ENCODE measurements at regions not wholly inside any gene's neighbourhood (a gene's known extent, or its start where the extent isn't known, plus 50 kb on each side); places are given as distances from the start of the nearest gene placed in this dataset.

DNA sequence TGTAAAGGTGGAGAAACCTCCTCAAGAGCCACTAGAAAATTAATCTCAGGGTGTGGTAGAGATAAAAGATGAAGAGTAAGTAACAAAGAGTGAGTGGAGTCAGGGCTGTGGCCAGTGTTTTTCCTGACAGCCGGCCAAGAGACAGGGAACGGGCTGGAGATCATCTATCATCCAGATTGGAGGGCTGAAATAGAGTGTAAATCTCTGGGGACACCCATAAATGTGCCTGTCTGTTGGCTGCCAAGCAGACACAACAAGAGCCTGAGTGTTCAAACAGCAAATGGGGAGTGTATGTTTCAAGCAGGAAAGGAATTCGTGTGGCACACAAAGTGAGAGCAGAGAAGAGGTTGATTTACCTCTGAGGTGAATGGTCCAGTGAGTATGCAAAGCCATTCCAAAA, 326.4 kb upstream of the KHDRBS2 start:
- TF ChIP-seq, protein P1, sequence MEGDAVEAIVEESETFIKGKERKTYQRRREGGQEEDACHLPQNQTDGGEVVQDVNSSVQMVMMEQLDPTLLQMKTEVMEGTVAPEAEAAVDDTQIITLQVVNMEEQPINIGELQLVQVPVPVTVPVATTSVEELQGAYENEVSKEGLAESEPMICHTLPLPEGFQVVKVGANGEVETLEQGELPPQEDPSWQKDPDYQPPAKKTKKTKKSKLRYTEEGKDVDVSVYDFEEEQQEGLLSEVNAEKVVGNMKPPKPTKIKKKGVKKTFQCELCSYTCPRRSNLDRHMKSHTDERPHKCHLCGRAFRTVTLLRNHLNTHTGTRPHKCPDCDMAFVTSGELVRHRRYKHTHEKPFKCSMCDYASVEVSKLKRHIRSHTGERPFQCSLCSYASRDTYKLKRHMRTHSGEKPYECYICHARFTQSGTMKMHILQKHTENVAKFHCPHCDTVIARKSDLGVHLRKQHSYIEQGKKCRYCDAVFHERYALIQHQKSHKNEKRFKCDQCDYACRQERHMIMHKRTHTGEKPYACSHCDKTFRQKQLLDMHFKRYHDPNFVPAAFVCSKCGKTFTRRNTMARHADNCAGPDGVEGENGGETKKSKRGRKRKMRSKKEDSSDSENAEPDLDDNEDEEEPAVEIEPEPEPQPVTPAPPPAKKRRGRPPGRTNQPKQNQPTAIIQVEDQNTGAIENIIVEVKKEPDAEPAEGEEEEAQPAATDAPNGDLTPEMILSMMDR (IDR thresholded peaks at IDR 0.05; ENCODE audit: insufficient read depth, low read length): no peak
- no peak for DNase-seq (ENCODE audit: low read depth)
- no peak overlapping the region for H3K4me3 ChIP-seq (ENCODE audit: low read depth, low read length)

GRCh38 chr6:62570372-62570771, 284.3 kb upstream of the KHDRBS2 start:
- no peak for DNase-seq (ENCODE audit: low read depth)
- TF ChIP-seq, protein P1 (IDR thresholded peaks at IDR 0.05; ENCODE audit: insufficient read depth, low read length): no peak

GRCh38 chr6:62541502-62541901, 255.5 kb upstream of the KHDRBS2 start:
- H3K4me3 ChIP-seq (ENCODE audit: low read depth, low read length): no peak overlapping the region
- DNase-seq (ENCODE audit: low read depth): no peak
- TF ChIP-seq, protein P1 (IDR thresholded peaks at IDR 0.05; ENCODE audit: insufficient read depth, low read length): no peak

More at GRCh38 chr6:62570372-62570771, 284.3 kb upstream of the KHDRBS2 start:
- H3K4me3 ChIP-seq (ENCODE audit: low read depth, low read length): no peak overlapping the region

GRCh38 chr6:62530985-62531384, 245.0 kb upstream of the KHDRBS2 start:
- DNase-seq (ENCODE audit: low read depth): no peak
- TF ChIP-seq, protein P1 (IDR thresholded peaks at IDR 0.05; ENCODE audit: insufficient read depth, low read length): no peak
- H3K4me3 ChIP-seq (ENCODE audit: low read depth, low read length): no peak overlapping the region

- DNase-seq (ENCODE audit: low read depth): no peak
- TF ChIP-seq, protein P1 (IDR thresholded peaks at IDR 0.05; ENCODE audit: insufficient read depth, low read length): no peak
- no peak overlapping the region for H3K4me3 ChIP-seq (ENCODE audit: low read depth, low read length)
These were observed 243.0 kb upstream of the KHDRBS2 start for GRCh38 chr6:62528894-62529526.

GRCh38 chr6:62523630-62524029, 237.6 kb upstream of the KHDRBS2 start:
- H3K4me3 ChIP-seq (ENCODE audit: low read depth, low read length): no peak overlapping the region
- no peak for DNase-seq (ENCODE audit: low read depth)
- TF ChIP-seq, protein P1 (IDR thresholded peaks at IDR 0.05; ENCODE audit: insufficient read depth, low read length): no peak

- TF ChIP-seq, protein P1 (IDR thresholded peaks at IDR 0.05; ENCODE audit: insufficient read depth, low read length): no peak
- no peak overlapping the region for H3K4me3 ChIP-seq (ENCODE audit: low read depth, low read length)
- DNase-seq (ENCODE audit: low read depth): no peak
These were observed 233.5 kb upstream of the KHDRBS2 start for GRCh38 chr6:62519574-62519973.

Data from fibroblast of the aortic adventitia (primary cell).